Nephron (organoid): ENCODE measurements at regions not wholly inside any gene's neighbourhood (a gene's known extent, or its start where the extent isn't known, plus 50 kb on each side); places are given as distances from the start of the nearest gene placed in this dataset.
"Not testable (repeated sequence)": the region's sequence is repeated elsewhere in the genome, so short reads cannot be mapped to it uniquely, and the experiment has no call there.

Experiments
- H3K27ac Mint-ChIP-seq, 3 experiments: 2 replicates each; pipeline ENCODE4 v1.8.0; 2020; ENCODE audit warnings: mixed read lengths in 3 of 3, mild to moderate bottlenecking in 2 of 3, moderate library complexity in 1 of 3
- H3K27me3 Mint-ChIP-seq: 2 replicates; pipeline ENCODE4 v1.8.0; 2021; ENCODE audit warnings: low read depth, mild to moderate bottlenecking, moderate library complexity, mixed read lengths
- H3K36me3 Mint-ChIP-seq: 2 replicates; pipeline ENCODE4 v1.8.0; 2020; ENCODE audit warnings: low read depth, mixed read lengths
- H3K4me1 Mint-ChIP-seq: 2 replicates; pipeline ENCODE4 v1.8.0; 2020; ENCODE audit warnings: mixed read lengths
- H3K4me3 Mint-ChIP-seq, 3 experiments: 2 replicates each; pipeline ENCODE4 v1.8.0; 2020; ENCODE audit warnings: mild to moderate bottlenecking in 3 of 3, mixed read lengths in 3 of 3, moderate library complexity in 2 of 3
- H3K9me3 Mint-ChIP-seq: 2 replicates; pipeline ENCODE4 v1.8.0; 2020; ENCODE audit warnings: mixed read lengths
- CTCF ChIP-seq, 3 experiments: fragments of 200-600 bp; sonication (generic); IDR thresholded peaks; one replicate each; pipeline ENCODE4 v1.5.0; 2021; ENCODE audit warnings: antibody characterized with exemption in 3 of 3; ENCODE audit not compliant: unreplicated experiment in 3 of 3

GRCh38 chr7:142439739-142440138, 181.9 kb upstream of the PRSS58 start:
- no peak overlapping the region for H3K4me3 Mint-ChIP-seq
- no peak overlapping the region for H3K27ac Mint-ChIP-seq
- no peak for TF ChIP-seq CTCF (IDR thresholded peaks at IDR 0.05; ENCODE audit: unreplicated experiment in 3 of 3)
- H3K36me3 Mint-ChIP-seq = no peaks in the 10 kb centered on the region
- H3K27me3 Mint-ChIP-seq = peaks cover 8% of the 10 kb centered on the region
- no peaks in the 10 kb centered on the region for H3K4me1 Mint-ChIP-seq
- H3K9me3 Mint-ChIP-seq = peaks cover 4% of the 10 kb centered on the region

GRCh38 chr7:142438923-142439515, 181.2 kb upstream of the PRSS58 start:
- peaks cover 4% of the 10 kb centered on the region for H3K9me3 Mint-ChIP-seq
- no peak overlapping the region for H3K4me3 Mint-ChIP-seq
- peaks cover 8% of the 10 kb centered on the region for H3K27me3 Mint-ChIP-seq
- no peak overlapping the region for H3K27ac Mint-ChIP-seq
- H3K36me3 Mint-ChIP-seq = no peaks in the 10 kb centered on the region
- TF ChIP-seq CTCF (IDR thresholded peaks at IDR 0.05; ENCODE audit: unreplicated experiment in 3 of 3) = no peak
- H3K4me1 Mint-ChIP-seq = no peaks in the 10 kb centered on the region

GRCh38 chr7:142438235-142438922, 180.5 kb upstream of the PRSS58 start:
- H3K27me3 Mint-ChIP-seq = peaks cover 8% of the 10 kb centered on the region
- no peak overlapping the region for H3K27ac Mint-ChIP-seq
- no peak overlapping the region for H3K4me3 Mint-ChIP-seq
- H3K9me3 Mint-ChIP-seq = peaks cover 4% of the 10 kb centered on the region
- H3K36me3 Mint-ChIP-seq = no peaks in the 10 kb centered on the region
- TF ChIP-seq CTCF (IDR thresholded peaks at IDR 0.05; ENCODE audit: unreplicated experiment in 3 of 3) = peak; percentile 11 to 31 (median 14)
- no peaks in the 10 kb centered on the region for H3K4me1 Mint-ChIP-seq

- no peak for TF ChIP-seq CTCF (IDR thresholded peaks at IDR 0.05; ENCODE audit: unreplicated experiment in 3 of 3)
- no peaks in the 10 kb centered on the region for H3K4me1 Mint-ChIP-seq
Observed at GRCh38 chr7:142437741-142438140, 179.9 kb upstream of the PRSS58 start.

GRCh38 chr7:142436601-142437000, 178.7 kb upstream of the PRSS58 start:
- Mint-ChIP-seq H3K27ac (no peak overlapping the region), H3K9me3 (peaks cover 4% of the 10 kb centered on the region), H3K4me3 (no peak overlapping the region), H3K4me1 (no peaks in the 10 kb centered on the region), H3K36me3 (no peaks in the 10 kb centered on the region), H3K27me3 (peaks cover 8% of the 10 kb centered on the region)
- TF ChIP-seq CTCF (IDR thresholded peaks at IDR 0.05; ENCODE audit: unreplicated experiment in 3 of 3) = no peak

More at GRCh38 chr7:142437741-142438140, 179.9 kb upstream of the PRSS58 start:
- Mint-ChIP-seq H3K27me3 (peaks cover 8% of the 10 kb centered on the region), H3K36me3 (no peaks in the 10 kb centered on the region), H3K4me3 (no peak overlapping the region), H3K9me3 (peaks cover 4% of the 10 kb centered on the region), H3K27ac (no peak overlapping the region)

GRCh38 chr7:142435606-142436005, 177.7 kb upstream of the PRSS58 start:
- not testable (repeated sequence) for H3K9me3 Mint-ChIP-seq, H3K27me3 Mint-ChIP-seq, H3K4me1 Mint-ChIP-seq, H3K27ac Mint-ChIP-seq, H3K4me3 Mint-ChIP-seq, H3K36me3 Mint-ChIP-seq
